Breast epithelium (tissue), 4 donors: ENCODE measurements at regions not wholly inside any gene's neighbourhood (a gene's known extent, or its start where the extent isn't known, plus 50 kb on each side); places are given as distances from the start of the nearest gene placed in this dataset.

Source experiments
- DNase-seq, 2 donors: peaks; one replicate each; pipeline ENCODE4 v3.0.0-alpha.2; 2019; ENCODE audit warnings: low spot score in 2 of 2
- H3K27ac ChIP-seq, 2 donors: fragments of 200-600 bp; sonication (generic) in 1 of 2; one replicate each; pipeline ENCODE4 v1.5.1; 2016 to 2019; ENCODE audit warnings: mild to moderate bottlenecking in 1 of 2
- H3K27me3 ChIP-seq, 2 donors: fragments of 200-600 bp; sonication (generic) in 1 of 2; one replicate each; pipeline versions ENCODE4 v1.5.1 to v1.6.0; 2017 to 2019; ENCODE audit warnings: control low read depth in 1 of 2, mild to moderate bottlenecking in 1 of 2
- H3K36me3 ChIP-seq: fragments of 200-600 bp; one replicate; pipeline ENCODE4 v1.5.1; 2019
- H3K4me1 ChIP-seq, 2 donors: fragments of 200-600 bp; sonication (generic); one replicate each; pipeline ENCODE4 v1.5.1; 2016 to 2019; ENCODE audit warnings: control low read depth in 1 of 2
- H3K4me3 ChIP-seq, 3 donors: fragments of 200-600 bp; sonication (generic); 1 replicate in 2 of 3; 2 replicates in 1 of 3; pipeline ENCODE4 v1.5.1; 2016 to 2019; ENCODE audit warnings: mild to moderate bottlenecking in 3 of 3, moderate library complexity in 2 of 3
- H3K9me3 ChIP-seq, 2 donors: fragments of 200-600 bp; sonication (generic) in 1 of 2; one replicate each; pipeline ENCODE4 v1.5.1; 2016 to 2019; ENCODE audit warnings: control low read depth in 1 of 2
- POLR2A ChIP-seq: fragments of 450-650 bp; IDR thresholded peaks from one replicate; pipeline ENCODE4 v1.6.1; 2016; ENCODE audit warnings: antibody characterized with exemption, mild to moderate bottlenecking, moderate library complexity
- POLR2AphosphoS5 ChIP-seq, 3 donors: sonication (generic); formaldehyde crosslinking; IDR thresholded peaks; one replicate each; pipeline ENCODE4 v1.6.1; 2017; ENCODE audit warnings: antibody characterized with exemption in 3 of 3
- intact Hi-C: fragments of 100-400 bp; cut with DNase I; formaldehyde crosslinking; loops from one replicate; pipeline ENCODE4 v1.15.1; 2023; ENCODE audit warnings: low total_unique reads
- TF ChIP-seq, protein P1 (sequence below), 3 donors: fragments of 450-650 bp; IDR thresholded peaks; one replicate each; pipeline ENCODE4 v1.5.1; 2016 to 2017; ENCODE audit warnings: antibody characterized with exemption in 3 of 3, mild to moderate bottlenecking in 3 of 3, moderate library complexity in 3 of 3

DNA sequence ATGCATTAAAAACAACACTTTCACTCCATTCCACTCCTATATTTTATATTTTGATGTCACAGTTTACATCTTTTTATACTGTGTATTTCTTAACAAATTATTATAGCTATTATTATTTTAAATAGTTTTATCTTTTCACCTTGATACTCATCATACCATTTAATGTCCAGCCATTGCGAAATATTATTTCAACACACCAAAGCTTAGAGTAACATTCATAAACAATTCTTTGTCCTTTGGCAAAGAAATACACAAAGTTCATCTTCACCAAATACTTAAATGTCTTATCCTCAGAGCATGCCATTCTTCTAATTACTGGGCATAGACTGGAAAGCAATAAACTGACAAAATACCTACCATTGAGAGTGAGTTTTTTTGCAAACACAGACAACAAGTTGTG, 1963.4 kb upstream of the FLRT2 start:
- H3K4me1 ChIP-seq: no peaks in the 10 kb centered on the region
- TF ChIP-seq POLR2AphosphoS5 (IDR thresholded peaks at IDR 0.05) (no peak), POLR2A (no peak)
- TF ChIP-seq, protein P1, sequence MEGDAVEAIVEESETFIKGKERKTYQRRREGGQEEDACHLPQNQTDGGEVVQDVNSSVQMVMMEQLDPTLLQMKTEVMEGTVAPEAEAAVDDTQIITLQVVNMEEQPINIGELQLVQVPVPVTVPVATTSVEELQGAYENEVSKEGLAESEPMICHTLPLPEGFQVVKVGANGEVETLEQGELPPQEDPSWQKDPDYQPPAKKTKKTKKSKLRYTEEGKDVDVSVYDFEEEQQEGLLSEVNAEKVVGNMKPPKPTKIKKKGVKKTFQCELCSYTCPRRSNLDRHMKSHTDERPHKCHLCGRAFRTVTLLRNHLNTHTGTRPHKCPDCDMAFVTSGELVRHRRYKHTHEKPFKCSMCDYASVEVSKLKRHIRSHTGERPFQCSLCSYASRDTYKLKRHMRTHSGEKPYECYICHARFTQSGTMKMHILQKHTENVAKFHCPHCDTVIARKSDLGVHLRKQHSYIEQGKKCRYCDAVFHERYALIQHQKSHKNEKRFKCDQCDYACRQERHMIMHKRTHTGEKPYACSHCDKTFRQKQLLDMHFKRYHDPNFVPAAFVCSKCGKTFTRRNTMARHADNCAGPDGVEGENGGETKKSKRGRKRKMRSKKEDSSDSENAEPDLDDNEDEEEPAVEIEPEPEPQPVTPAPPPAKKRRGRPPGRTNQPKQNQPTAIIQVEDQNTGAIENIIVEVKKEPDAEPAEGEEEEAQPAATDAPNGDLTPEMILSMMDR (IDR thresholded peaks at IDR 0.05): no peak
- H3K4me3 ChIP-seq: no peak overlapping the region
- no peak for DNase-seq
- no peaks in the 10 kb centered on the region for H3K36me3 ChIP-seq
- no peaks in the 10 kb centered on the region for H3K9me3 ChIP-seq
- no peaks in the 10 kb centered on the region for H3K27me3 ChIP-seq
- intact Hi-C loops: no loop called here
- H3K27ac ChIP-seq: no peak overlapping the region

DNA sequence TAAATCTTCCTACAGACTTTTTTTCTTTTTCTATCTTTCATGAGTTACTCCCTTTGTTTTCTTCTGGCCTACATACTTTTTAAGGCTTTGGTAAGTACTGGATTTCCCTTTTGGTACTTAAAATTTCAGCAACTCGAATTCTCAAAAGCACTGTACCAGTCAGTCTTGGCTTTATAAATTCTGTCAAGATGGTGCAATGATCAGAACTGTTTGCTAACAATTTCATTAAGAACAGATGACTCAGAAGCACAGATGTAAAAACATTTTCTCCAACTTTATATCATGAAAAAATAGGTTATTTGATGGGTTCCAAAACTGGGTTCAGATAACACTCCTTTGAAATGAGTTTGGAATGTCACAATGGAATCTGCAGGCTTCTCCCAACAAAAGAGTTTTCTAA, 1961.8 kb upstream of the FLRT2 start:
- Histone ChIP-seq H3K27me3 (no peaks in the 10 kb centered on the region), H3K9me3 (no peaks in the 10 kb centered on the region), H3K4me1 (no peaks in the 10 kb centered on the region), H3K4me3 (no peak overlapping the region), H3K36me3 (no peaks in the 10 kb centered on the region), H3K27ac (no peak overlapping the region)
- intact Hi-C loops: no loop called here
- no peak for DNase-seq
- TF ChIP-seq POLR2AphosphoS5 (IDR thresholded peaks at IDR 0.05): no peak
- no peak for TF ChIP-seq POLR2A
- TF ChIP-seq, protein P1 (IDR thresholded peaks at IDR 0.05): no peak

DNA sequence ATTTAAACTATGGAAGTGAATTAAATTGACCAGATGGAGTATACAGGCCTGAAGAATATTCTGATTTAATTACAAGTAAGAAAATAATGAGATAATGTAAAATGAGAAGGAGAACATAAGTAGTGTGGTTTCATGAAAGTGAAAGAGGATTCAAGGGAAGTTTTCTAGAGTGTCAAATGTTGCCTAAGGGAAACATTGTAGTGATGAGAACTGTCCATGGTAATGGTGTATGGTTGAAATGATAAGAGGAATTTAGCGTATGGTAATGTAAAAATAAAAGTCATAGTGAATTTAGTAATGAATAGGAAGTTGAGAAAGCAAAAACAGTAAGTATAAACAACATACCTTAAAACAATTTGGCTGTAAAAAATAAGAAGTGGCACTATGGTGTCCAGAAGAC, 1954.6 kb upstream of the FLRT2 start:
- intact Hi-C loops: no loop called here
- TF ChIP-seq, protein P1 (IDR thresholded peaks at IDR 0.05): no peak
- TF ChIP-seq POLR2AphosphoS5 (IDR thresholded peaks at IDR 0.05) (no peak), POLR2A (no peak)
- no peaks in the 10 kb centered on the region for H3K9me3 ChIP-seq
- H3K27ac ChIP-seq: no peak overlapping the region
- H3K27me3 ChIP-seq: no peaks in the 10 kb centered on the region
- H3K4me1 ChIP-seq: no peaks in the 10 kb centered on the region
- no peak overlapping the region for H3K4me3 ChIP-seq
- DNase-seq: no peak
- no peaks in the 10 kb centered on the region for H3K36me3 ChIP-seq

DNA sequence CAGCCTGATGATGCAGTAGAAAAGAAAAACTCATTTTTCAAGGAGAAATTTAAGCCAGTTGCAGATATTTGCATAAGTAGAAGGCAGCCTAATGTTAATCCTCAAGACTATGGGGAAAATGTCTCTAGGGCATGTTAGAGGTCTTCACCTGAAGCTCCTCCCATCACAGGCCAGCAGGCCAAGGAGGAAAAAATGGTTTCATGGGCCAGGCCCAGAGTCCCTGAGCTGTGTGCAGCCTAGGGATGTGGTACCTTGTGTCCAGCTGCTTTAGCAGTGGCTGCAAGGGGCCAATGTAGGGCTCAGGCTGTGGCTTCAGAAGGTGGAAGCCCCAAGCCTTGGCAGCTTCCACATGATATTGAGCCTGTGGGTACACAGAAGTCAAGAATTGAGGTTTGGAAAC, 1946.7 kb upstream of the FLRT2 start:
- no peak for TF ChIP-seq POLR2A
- no peak overlapping the region for H3K27ac ChIP-seq
- H3K4me3 ChIP-seq: no peak overlapping the region
- peaks cover 7 to 15% of the 10 kb centered on the region in 2 donors for H3K9me3 ChIP-seq
- no peaks in the 10 kb centered on the region for H3K4me1 ChIP-seq
- H3K36me3 ChIP-seq: no peaks in the 10 kb centered on the region
- no peaks in the 10 kb centered on the region for H3K27me3 ChIP-seq
- no peak for DNase-seq
- intact Hi-C loops: no loop called here

DNA sequence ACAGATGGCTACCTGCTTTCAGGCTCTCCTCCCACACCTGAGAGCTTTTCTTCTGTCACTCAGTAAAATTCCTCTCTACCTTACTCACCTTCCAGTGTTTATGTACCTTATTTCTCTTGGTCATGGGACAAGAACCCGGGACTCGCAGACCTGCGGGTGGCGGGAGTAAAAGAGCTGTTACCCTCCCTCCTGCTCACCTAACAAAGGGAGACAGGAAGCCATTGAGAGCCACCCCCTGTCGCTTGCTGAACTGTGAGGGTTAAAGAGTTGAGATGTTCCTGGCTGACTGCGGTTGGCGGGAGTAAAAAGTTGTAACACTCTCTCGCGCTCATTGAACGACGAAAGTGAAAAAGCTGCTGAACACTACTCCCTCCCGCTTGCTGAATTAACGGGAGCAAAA, 1935.1 kb upstream of the FLRT2 start:
- no peak for TF ChIP-seq POLR2AphosphoS5 (IDR thresholded peaks at IDR 0.05)
- TF ChIP-seq, protein P1 (IDR thresholded peaks at IDR 0.05): no peak
- TF ChIP-seq POLR2A: no peak
- Histone ChIP-seq H3K36me3 (no peaks in the 10 kb centered on the region), H3K27me3 (no peaks in the 10 kb centered on the region), H3K9me3 (no peaks in the 10 kb centered on the region), H3K4me3 (no peak overlapping the region), H3K27ac (no peak overlapping the region), H3K4me1 (no peaks in the 10 kb centered on the region)
- no peak for DNase-seq
- intact Hi-C loops: no loop called here

DNA sequence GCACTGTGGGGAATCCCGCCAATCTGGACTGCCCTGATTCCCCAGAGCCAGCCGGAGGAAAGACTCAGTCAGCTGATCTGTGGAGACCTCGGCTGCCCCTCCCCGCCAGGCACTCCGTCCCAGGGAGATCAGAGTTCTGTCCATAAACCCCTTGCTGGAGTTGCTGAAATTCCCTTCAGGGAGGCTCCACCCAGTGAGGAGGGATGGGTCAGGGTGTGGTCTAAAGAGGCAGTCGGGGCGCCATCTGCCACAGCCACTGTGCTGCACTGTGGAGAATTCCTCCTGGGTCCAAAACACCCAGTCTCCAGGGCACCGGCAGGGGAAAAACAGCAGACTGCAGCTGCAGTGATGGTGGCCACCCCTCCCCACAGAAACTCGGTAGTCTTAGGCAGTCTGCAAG, 1922.3 kb upstream of the FLRT2 start:
- no peaks in the 10 kb centered on the region for H3K27me3 ChIP-seq
- peaks cover 0 to 11% of the 10 kb centered on the region in 2 donors for H3K9me3 ChIP-seq
- no peaks in the 10 kb centered on the region for H3K4me1 ChIP-seq
- DNase-seq: no peak
- TF ChIP-seq, protein P1 (IDR thresholded peaks at IDR 0.05): no peak
- TF ChIP-seq POLR2AphosphoS5 (IDR thresholded peaks at IDR 0.05): no peak
- TF ChIP-seq POLR2A: no peak
- H3K27ac ChIP-seq: no peak overlapping the region
- no peaks in the 10 kb centered on the region for H3K36me3 ChIP-seq
- H3K4me3 ChIP-seq: no peak overlapping the region
- intact Hi-C loops: no loop called here
